HPDE6-E6E7 (cell line): ENCODE measurements at regions not wholly inside any gene's neighbourhood (a gene's known extent, or its start where the extent isn't known, plus 50 kb on each side); places are given as distances from the start of the nearest gene placed in this dataset.
"Not testable (repeated sequence)": the region's sequence is repeated elsewhere in the genome, so short reads cannot be mapped to it uniquely, and the experiment has no call there.

ENCODE experiments used
- DNase-seq: peaks from one replicate; pipeline ENCODE4 v3.0.0; 2011; ENCODE audit warnings: missing footprints; ENCODE audit errors: extremely low spot score

- no peak for DNase-seq
These were observed 284.6 kb upstream of the UBE2E3 start for GRCh38 chr2:180695586-180696401.

DNA sequence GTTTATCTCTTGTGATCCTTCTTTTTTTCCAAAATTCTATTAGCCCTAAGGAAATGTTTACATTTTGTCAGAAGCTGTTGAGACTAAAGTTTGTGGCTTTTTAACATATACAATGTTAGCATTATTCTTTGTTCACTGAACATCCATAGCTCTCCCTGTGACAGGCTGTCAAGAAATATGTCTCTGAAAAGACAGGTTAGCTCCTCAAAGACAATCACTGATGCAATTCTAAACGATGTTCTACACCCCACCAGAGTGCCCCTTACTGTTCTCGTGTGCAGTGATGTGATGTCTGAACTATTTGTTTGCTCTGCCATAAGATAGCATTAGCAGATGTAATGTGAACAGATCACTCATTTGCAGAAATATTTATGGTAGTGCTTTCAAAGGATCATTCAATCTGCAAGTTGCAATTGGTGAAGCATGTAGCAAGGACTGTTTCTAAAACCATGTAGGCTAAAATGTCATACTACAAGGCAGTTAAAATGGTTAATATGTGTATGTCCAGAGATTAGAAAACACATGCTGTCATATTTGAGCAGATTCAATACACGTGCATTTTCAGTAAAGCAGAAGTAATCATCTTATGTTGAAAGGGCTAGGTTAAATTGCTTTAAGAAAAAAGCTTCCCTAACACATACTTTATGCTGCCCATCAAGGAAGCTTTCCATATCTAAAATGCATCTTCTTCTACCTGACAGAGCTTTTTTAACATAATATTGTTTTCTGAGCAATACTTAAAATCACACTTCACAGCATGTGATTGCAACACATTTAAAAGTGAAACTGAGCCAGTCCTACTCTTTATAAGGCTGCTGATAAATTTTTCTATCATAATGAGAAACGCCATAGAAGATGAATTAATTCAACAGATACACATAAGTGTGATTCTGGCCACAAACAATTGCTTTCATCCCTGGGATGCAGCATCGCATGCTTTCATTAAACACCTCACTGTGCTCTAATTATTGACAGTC, 285.7 kb upstream of the UBE2E3 start:
- DNase-seq: no peak

GRCh38 chr2:180692322-180692721, 288.1 kb upstream of the UBE2E3 start:
- peak; percentile 43 for DNase-seq

GRCh38 chr2:180691855-180692223, 288.6 kb upstream of the UBE2E3 start:
- not testable (repeated sequence) for DNase-seq

GRCh38 chr2:180691186-180691854, 289.1 kb upstream of the UBE2E3 start:
- DNase-seq: not testable (repeated sequence)

DNA sequence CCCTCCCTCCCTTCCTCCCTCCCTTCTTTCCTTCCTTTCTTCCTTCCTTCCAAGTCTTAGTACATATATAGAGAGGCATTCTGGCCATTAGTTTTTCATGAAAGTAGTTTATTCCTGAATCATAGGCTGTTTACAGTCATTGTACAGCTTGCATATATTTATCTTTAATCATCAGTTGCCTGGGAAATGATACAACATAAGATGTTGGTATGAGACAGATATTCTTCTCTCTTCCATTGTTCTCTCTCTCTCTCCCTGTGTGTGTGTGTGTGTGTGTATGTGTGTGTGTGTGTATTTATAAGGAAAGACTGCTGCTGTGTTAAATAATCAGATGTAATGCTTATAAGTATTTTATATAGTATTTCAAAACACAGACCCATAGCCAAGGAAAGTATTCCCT, 289.8 kb upstream of the UBE2E3 start:
- no peak for DNase-seq

DNA sequence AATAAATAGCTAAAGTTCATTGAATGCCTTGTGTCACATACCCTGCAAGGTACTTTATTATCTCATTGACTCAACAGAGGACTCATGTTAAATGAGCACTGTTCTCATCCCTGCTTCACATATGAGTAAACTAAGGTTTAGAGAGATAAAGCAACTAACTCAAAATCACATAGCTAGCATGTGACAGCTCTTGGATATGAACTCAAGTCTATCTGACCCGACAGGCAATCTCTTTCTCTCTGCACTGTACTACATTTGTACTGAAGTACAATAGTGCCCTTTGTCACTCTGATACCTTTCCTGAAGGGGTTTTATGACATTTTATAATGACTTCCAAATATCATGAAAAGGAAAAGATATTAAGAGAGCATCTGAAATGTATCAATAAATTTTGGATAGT, 297.5 kb upstream of the UBE2E3 start:
- DNase-seq: no peak

- no peak for DNase-seq
These were observed 300.7 kb upstream of the UBE2E3 start for GRCh38 chr2:180679693-180680092.

DNA sequence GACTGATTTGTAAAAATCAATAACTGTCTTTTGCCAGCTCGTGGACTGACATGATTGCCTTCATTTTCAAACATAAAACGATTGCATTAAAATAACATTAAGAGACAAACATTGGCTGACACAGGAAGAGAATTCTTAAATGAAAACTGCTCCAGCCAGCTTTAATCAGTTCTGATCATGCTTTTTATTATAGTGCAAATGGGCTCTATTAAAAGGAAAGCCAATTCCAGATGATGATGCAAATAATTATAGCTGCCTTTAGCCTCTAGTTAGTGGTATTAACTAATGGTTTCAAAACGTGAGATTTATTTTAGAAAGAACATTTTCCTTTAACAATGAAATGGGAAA, 301.8 kb upstream of the UBE2E3 start:
- no peak for DNase-seq

DNA sequence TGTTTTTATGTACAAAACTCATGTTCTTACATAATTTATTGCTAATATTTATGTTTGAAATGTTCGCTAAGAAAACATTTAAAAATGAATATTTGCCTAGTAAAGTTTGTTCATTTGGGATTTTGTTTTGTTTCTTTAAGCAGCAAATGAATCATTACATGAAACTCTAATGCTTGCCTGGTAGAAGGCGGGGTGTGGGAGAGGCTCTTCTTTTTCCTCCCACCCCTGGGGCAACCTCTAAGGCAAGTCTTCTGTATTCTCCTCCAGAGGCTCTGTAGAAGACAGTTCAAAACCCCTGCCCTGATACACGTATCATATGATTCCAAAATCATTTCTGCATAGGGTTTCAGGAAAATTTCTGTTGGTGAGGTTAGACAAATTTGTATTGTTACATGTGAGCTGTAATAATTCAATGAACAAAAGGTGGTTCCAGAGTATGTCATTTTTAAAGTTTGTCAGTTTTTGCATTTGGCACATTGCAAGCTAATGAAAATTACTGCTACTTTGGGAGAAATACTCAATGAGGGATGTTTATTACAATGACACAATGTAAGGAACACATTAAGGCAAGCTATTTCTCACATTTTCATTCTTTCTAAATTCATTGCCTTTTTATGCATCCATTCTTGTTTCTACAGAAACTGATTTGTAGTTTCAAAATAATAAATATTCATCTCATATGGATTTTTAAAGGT, 302.3 kb upstream of the UBE2E3 start:
- no peak for DNase-seq

GRCh38 chr2:180677200-180677599, 303.2 kb upstream of the UBE2E3 start:
- DNase-seq: no peak

DNA sequence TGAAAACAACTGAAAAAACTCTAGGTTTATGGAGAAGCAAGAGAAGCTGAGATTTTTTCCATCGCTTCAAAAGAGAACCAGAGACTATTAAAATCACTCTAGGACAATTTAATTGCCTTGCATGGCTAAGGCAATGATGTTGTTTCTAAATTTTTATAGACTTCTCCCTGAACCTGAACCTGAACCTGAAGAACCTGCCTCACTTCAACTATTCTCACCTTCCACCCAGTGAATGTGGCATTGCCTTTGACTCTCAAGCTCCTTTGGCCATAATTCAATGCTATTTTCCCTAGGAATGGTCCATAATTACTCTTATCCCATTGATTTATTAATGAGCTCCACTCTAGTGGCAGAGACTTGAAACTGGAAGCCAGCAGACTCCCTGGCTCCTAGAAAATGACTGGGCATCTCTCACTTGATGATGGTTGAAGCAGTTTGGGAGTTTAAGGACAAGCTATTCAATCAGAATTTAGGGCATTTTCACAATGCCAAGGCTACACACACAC, 303.8 kb upstream of the UBE2E3 start:
- no peak for DNase-seq

GRCh38 chr2:180675170-180675569, 305.2 kb upstream of the UBE2E3 start:
- DNase-seq: no peak

- DNase-seq: no peak
These were observed 308.0 kb upstream of the UBE2E3 start for GRCh38 chr2:180672377-180672776.

- DNase-seq: no peak
These were observed 310.0 kb upstream of the UBE2E3 start for GRCh38 chr2:180670302-180671003.

GRCh38 chr2:180669016-180669415, 311.4 kb upstream of the UBE2E3 start:
- DNase-seq: no peak

- DNase-seq: no peak
These were observed 315.9 kb upstream of the UBE2E3 start for GRCh38 chr2:180664507-180664906.

- DNase-seq: no peak
These were observed 317.4 kb upstream of the UBE2E3 start for GRCh38 chr2:180662941-180663471.

DNA sequence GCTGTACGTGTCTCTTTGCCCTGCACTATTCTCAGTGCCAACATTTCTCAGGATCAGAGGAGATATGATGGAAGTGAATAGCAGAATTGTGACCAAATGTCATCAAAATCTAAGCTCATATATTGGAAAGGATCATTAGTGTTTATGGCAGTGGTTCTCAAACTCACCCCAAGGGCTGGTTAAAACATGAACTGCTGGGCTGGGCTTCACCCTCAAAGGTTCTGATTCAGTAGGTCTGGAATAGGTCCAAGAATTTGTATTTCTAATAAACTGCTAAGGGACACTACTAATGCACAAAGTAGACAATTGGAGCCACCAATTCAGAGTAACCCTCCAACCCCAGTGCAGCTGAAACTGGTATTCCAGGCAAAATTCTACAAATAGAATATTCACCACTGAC, 317.9 kb upstream of the UBE2E3 start:
- DNase-seq: no peak

- DNase-seq: no peak
These were observed 318.7 kb upstream of the UBE2E3 start for GRCh38 chr2:180661686-180662030.
